Keratinocyte (primary cell): ENCODE measurements at regions not wholly inside any gene's neighbourhood (a gene's known extent, or its start where the extent isn't known, plus 50 kb on each side); places are given as distances from the start of the nearest gene placed in this dataset.

Experiments used
- CTCF ChIP-seq, 3 experiments: IDR thresholded peaks in 1 of 3; conservative IDR thresholded peaks in 1 of 3; optimal IDR thresholded peaks in 1 of 3; 2 replicates in 2 of 3; 3 replicates in 1 of 3; pipeline versions ENCODE3 to v1.5.1; 2011; ENCODE audit warnings: low read length in 3 of 3, mild to moderate bottlenecking in 3 of 3, moderate library complexity in 2 of 3, control low read depth in 1 of 3, inconsistent platforms in 1 of 3; ENCODE audit not compliant: insufficient read depth in 2 of 3; ENCODE audit errors: extremely low read depth in 1 of 3
- EZH2 ChIP-seq: IDR thresholded peaks from one replicate; pipeline ENCODE4 v1.6.1; 2012; ENCODE audit warnings: inconsistent platforms, mild to moderate bottlenecking, low read length, moderate library complexity

GRCh38 chr19:31174948-31175347 lies 174.3 kb downstream of the TSHZ3 start:
- TF ChIP-seq EZH2 = no peak
- TF ChIP-seq CTCF (optimal IDR thresholded peaks at IDR 0.05 in 1 of 3, IDR thresholded peaks at IDR 0.05 in 1 of 3, conservative IDR thresholded peaks at IDR 0.05 in 1 of 3; ENCODE audit: extremely low read depth in 1 of 3, insufficient read depth in 2 of 3, low read length in 3 of 3) = no peak
